GM23248 (cell line): ENCODE measurements at regions not wholly inside any gene's neighbourhood (a gene's known extent, or its start where the extent isn't known, plus 50 kb on each side); places are given as distances from the start of the nearest gene placed in this dataset.

Source experiments
- EZH2 ChIP-seq: fragments of 200-600 bp; sonication (generic); IDR thresholded peaks from 2 replicates; pipeline ENCODE4 v1.6.1; 2018; ENCODE audit warnings: antibody characterized with exemption, mild to moderate bottlenecking; ENCODE audit not compliant: insufficient read depth, poor library complexity, severe bottlenecking
- EZH2phosphoT487 ChIP-seq: fragments of 200-600 bp; sonication (generic); IDR thresholded peaks from 2 replicates; pipeline ENCODE4 v1.6.1; 2018; ENCODE audit warnings: antibody characterized with exemption, moderate library complexity, mild to moderate bottlenecking, low read depth; ENCODE audit not compliant: insufficient read depth

DNA sequence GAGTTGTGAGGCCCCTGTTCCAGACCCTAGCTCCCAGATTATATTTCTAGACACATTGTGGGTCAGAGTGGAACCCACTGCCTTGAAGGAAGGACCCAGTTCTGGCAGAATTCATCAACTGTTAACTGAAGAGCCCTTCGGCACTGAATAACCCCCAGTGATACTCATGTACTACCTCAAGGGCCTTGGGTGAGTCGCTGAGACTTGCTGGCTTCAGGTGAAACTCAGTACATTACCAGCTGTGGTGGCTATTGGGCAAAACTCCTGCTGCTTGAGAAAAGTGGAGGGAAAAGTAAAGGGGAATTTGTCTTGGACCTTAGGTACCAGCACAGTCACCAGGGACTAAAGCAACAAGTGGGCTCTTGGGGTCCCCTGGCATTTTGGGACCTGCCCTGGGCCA, 394.9 kb upstream of the EPHA3 start:
- no peak for TF ChIP-seq EZH2
- TF ChIP-seq EZH2phosphoT487 = no peak
